GM12891 (cell line): ENCODE measurements at regions not wholly inside any gene's neighbourhood (a gene's known extent, or its start where the extent isn't known, plus 50 kb on each side); places are given as distances from the start of the nearest gene placed in this dataset.

ENCODE experiments used
- PAX5 ChIP-seq: IDR thresholded peaks from 2 replicates; pipeline ENCODE4 v1.6.1; 2011; ENCODE audit warnings: low read length, moderate library complexity, mild to moderate bottlenecking; ENCODE audit not compliant: insufficient read depth, severe bottlenecking
- POLR2A ChIP-seq: IDR thresholded peaks from 2 replicates; pipeline ENCODE4 v1.6.1; 2011; ENCODE audit warnings: low read depth, low read length, control low read depth

GRCh38 chr6:23562554-23562953 lies 563.5 kb upstream of the NRSN1 start:
- no peak for TF ChIP-seq POLR2A
- TF ChIP-seq PAX5: no peak
